Activated T-helper 2 cell treated with anti-CD3 and anti-CD28 coated beads, Interferon-gamma antibody, Interleukin-2, Interleukin-4, amounts not matched to agents 10 μg/mL and 5 μg/mL and 100 μg/mL, durations not matched to agents 14 hours and 24 hours and 36 hours (primary cell): ENCODE measurements at regions not wholly inside any gene's neighbourhood (a gene's known extent, or its start where the extent isn't known, plus 50 kb on each side); places are given as distances from the start of the nearest gene placed in this dataset.

ENCODE experiments used
- DNase-seq: peaks from one replicate; pipeline ENCODE4 v3.0.0; 2021; ENCODE audit warnings: low spot score
- H3K27ac Mint-ChIP-seq: one replicate; pipeline ENCODE4 v1.8.0; 2021; ENCODE audit warnings: mixed read lengths
- H3K27me3 Mint-ChIP-seq: one replicate; pipeline ENCODE4 v1.8.0; 2021; ENCODE audit warnings: low read depth, mixed read lengths
- H3K36me3 Mint-ChIP-seq: one replicate; pipeline ENCODE4 v1.8.0; 2021; ENCODE audit warnings: low read depth, mixed read lengths
- H3K4me1 Mint-ChIP-seq: one replicate; pipeline ENCODE4 v1.8.0; 2021; ENCODE audit warnings: low read depth, mixed read lengths
- H3K4me3 Mint-ChIP-seq: one replicate; pipeline ENCODE4 v1.8.0; 2021; ENCODE audit warnings: low read depth, mild to moderate bottlenecking, moderate library complexity, mixed read lengths
- H3K9me3 Mint-ChIP-seq: one replicate; pipeline ENCODE4 v1.8.0; 2021; ENCODE audit warnings: mixed read lengths
- intact Hi-C: fragments of 100-400 bp; cut with micrococcal nuclease; formaldehyde crosslinking; loops from one replicate; pipeline ENCODE4 v1.15.1; 2023

- Mint-ChIP-seq H3K36me3 (no peaks in the 10 kb centered on the region), H3K4me1 (no peaks in the 10 kb centered on the region), H3K9me3 (peaks cover 8% of the 10 kb centered on the region), H3K27me3 (no peaks in the 10 kb centered on the region), H3K27ac (no peak overlapping the region), H3K4me3 (no peak overlapping the region)
- intact Hi-C loops, result no loop called here
- DNase-seq, result no peak
Measured at GRCh38 chr18:1930291-1931270, 640.7 kb downstream of the METTL4 start.

- no peaks in the 10 kb centered on the region for H3K4me1 Mint-ChIP-seq
- no peaks in the 10 kb centered on the region for H3K36me3 Mint-ChIP-seq
- intact Hi-C loops, result no loop called here
- no peaks in the 10 kb centered on the region for H3K27me3 Mint-ChIP-seq
- H3K9me3 Mint-ChIP-seq, result no peaks in the 10 kb centered on the region
- no peak overlapping the region for H3K4me3 Mint-ChIP-seq
- DNase-seq, result no peak
- no peak overlapping the region for H3K27ac Mint-ChIP-seq
Measured at GRCh38 chr18:1952486-1952885, 618.8 kb downstream of the METTL4 start.

GRCh38 chr18:1954583-1955312 is 616.6 kb downstream of the METTL4 start:
- no peaks in the 10 kb centered on the region for H3K27me3 Mint-ChIP-seq
- no peak for DNase-seq
- no peak overlapping the region for H3K4me3 Mint-ChIP-seq
- no peaks in the 10 kb centered on the region for H3K4me1 Mint-ChIP-seq
- intact Hi-C loops, result no loop called here
- no peak overlapping the region for H3K27ac Mint-ChIP-seq
- H3K9me3 Mint-ChIP-seq, result no peaks in the 10 kb centered on the region
- no peaks in the 10 kb centered on the region for H3K36me3 Mint-ChIP-seq

GRCh38 chr18:1958798-1959197 is 612.5 kb downstream of the METTL4 start:
- Mint-ChIP-seq H3K4me3 (no peak overlapping the region), H3K36me3 (no peaks in the 10 kb centered on the region), H3K27me3 (no peaks in the 10 kb centered on the region), H3K27ac (no peak overlapping the region), H3K4me1 (no peaks in the 10 kb centered on the region), H3K9me3 (no peaks in the 10 kb centered on the region)
- DNase-seq, result no peak
- intact Hi-C loops, result no loop called here

GRCh38 chr18:1965016-1965415 is 606.3 kb downstream of the METTL4 start:
- H3K4me3 Mint-ChIP-seq, result no peak overlapping the region
- DNase-seq, result no peak
- no peaks in the 10 kb centered on the region for H3K36me3 Mint-ChIP-seq
- no peaks in the 10 kb centered on the region for H3K9me3 Mint-ChIP-seq
- H3K27ac Mint-ChIP-seq, result no peak overlapping the region
- H3K27me3 Mint-ChIP-seq, result no peaks in the 10 kb centered on the region
- intact Hi-C loops, result no loop called here
- no peaks in the 10 kb centered on the region for H3K4me1 Mint-ChIP-seq

- no peak for DNase-seq
- Mint-ChIP-seq H3K9me3 (no peaks in the 10 kb centered on the region), H3K36me3 (no peaks in the 10 kb centered on the region), H3K4me3 (no peak overlapping the region), H3K27ac (no peak overlapping the region), H3K27me3 (no peaks in the 10 kb centered on the region), H3K4me1 (no peaks in the 10 kb centered on the region)
- intact Hi-C loops, result no loop called here
Measured at GRCh38 chr18:1965541-1965940, 605.8 kb downstream of the METTL4 start.

GRCh38 chr18:1968801-1969498 is 602.4 kb downstream of the METTL4 start:
- Mint-ChIP-seq H3K27me3 (no peaks in the 10 kb centered on the region), H3K36me3 (no peaks in the 10 kb centered on the region), H3K9me3 (no peaks in the 10 kb centered on the region), H3K4me1 (no peaks in the 10 kb centered on the region), H3K4me3 (no peak overlapping the region), H3K27ac (no peak overlapping the region)
- intact Hi-C loops, result no loop called here
- DNase-seq, result no peak

- Mint-ChIP-seq H3K27me3 (no peaks in the 10 kb centered on the region), H3K36me3 (no peaks in the 10 kb centered on the region), H3K9me3 (no peaks in the 10 kb centered on the region), H3K4me3 (no peak overlapping the region), H3K27ac (no peak overlapping the region), H3K4me1 (no peaks in the 10 kb centered on the region)
- intact Hi-C loops, result no loop called here
- DNase-seq, result no peak
Measured at GRCh38 chr18:1976484-1976883, 594.8 kb downstream of the METTL4 start.

- H3K9me3 Mint-ChIP-seq, result no peaks in the 10 kb centered on the region
- H3K4me1 Mint-ChIP-seq, result no peaks in the 10 kb centered on the region
- intact Hi-C loops, result no loop called here
- no peaks in the 10 kb centered on the region for H3K36me3 Mint-ChIP-seq
- H3K27ac Mint-ChIP-seq, result no peak overlapping the region
- no peak for DNase-seq
- H3K27me3 Mint-ChIP-seq, result no peaks in the 10 kb centered on the region
- H3K4me3 Mint-ChIP-seq, result no peak overlapping the region
Measured at GRCh38 chr18:1982056-1982455, 589.2 kb downstream of the METTL4 start.

GRCh38 chr18:1983746-1984515 is 587.4 kb downstream of the METTL4 start:
- Mint-ChIP-seq H3K4me1 (no peaks in the 10 kb centered on the region), H3K36me3 (no peaks in the 10 kb centered on the region), H3K4me3 (no peak overlapping the region), H3K27me3 (no peaks in the 10 kb centered on the region), H3K27ac (no peak overlapping the region), H3K9me3 (no peaks in the 10 kb centered on the region)
- DNase-seq, result no peak
- intact Hi-C loops, result no loop called here

- Mint-ChIP-seq H3K27me3 (no peaks in the 10 kb centered on the region), H3K27ac (no peak overlapping the region), H3K9me3 (no peaks in the 10 kb centered on the region), H3K4me1 (no peaks in the 10 kb centered on the region), H3K4me3 (no peak overlapping the region), H3K36me3 (no peaks in the 10 kb centered on the region)
- intact Hi-C loops, result no loop called here
- DNase-seq, result no peak
Measured at GRCh38 chr18:1993866-1994265, 577.4 kb downstream of the METTL4 start.

GRCh38 chr18:1994471-1994870 is 576.8 kb downstream of the METTL4 start:
- H3K36me3 Mint-ChIP-seq, result no peaks in the 10 kb centered on the region
- H3K4me3 Mint-ChIP-seq, result no peak overlapping the region
- H3K9me3 Mint-ChIP-seq, result no peaks in the 10 kb centered on the region
- intact Hi-C loops, result no loop called here
- no peaks in the 10 kb centered on the region for H3K27me3 Mint-ChIP-seq
- no peak for DNase-seq
- H3K4me1 Mint-ChIP-seq, result no peaks in the 10 kb centered on the region
- no peak overlapping the region for H3K27ac Mint-ChIP-seq
